IMR-90 (cell line): ENCODE measurements at regions not wholly inside any gene's neighbourhood (a gene's known extent, or its start where the extent isn't known, plus 50 kb on each side); places are given as distances from the start of the nearest gene placed in this dataset.

Source experiments
- ATAC-seq: fragments of 200-7000 bp; cut with Tn5 transposase; 2 replicates; pipeline ENCODE4 v1.9.1; 2020; ENCODE audit warnings: low read depth, mild to moderate bottlenecking, moderate library complexity
- BruUV-seq: library from RNA; stranded (reverse); fragments of 400-500 nt; replicated peaks from 2 replicates; lab custom pipeline; 2021; lab: Mats Ljungman, UMichigan
- CTCF ChIA-PET: fragments of 300-600 bp; formaldehyde crosslinking; extraction: SDS; loops from one replicate; lab custom pipeline; 2021; ENCODE audit warnings: antibody characterized with exemption; lab: Yijun Ruan, JAX
- POLR2A ChIA-PET: fragments of 300-600 bp; sonication (Branson Sonifier 250); formaldehyde crosslinking; loops from one replicate; lab custom pipeline; 2022; ENCODE audit warnings: antibody characterized with exemption; ENCODE audit not compliant: unreplicated experiment; lab: Charles Lee
- DNase-seq: peaks from one replicate; pipeline ENCODE4 v3.0.0; 2013
- H2AFZ ChIP-seq: replicated peaks from 2 replicates; pipeline ENCODE3; 2013; ENCODE audit warnings: low read length, mild to moderate bottlenecking; ENCODE audit not compliant: poor library complexity
- H2AK5ac ChIP-seq: 2 replicates; pipeline ENCODE4 v1.6.1; 2013; ENCODE audit warnings: low read depth, low read length, inconsistent platforms
- H2AK9ac ChIP-seq: replicated peaks from 2 replicates; pipeline ENCODE3; 2013; ENCODE audit warnings: mild to moderate bottlenecking, low read depth, low read length, moderate library complexity; ENCODE audit not compliant: poor library complexity
- H2BK120ac ChIP-seq: 2 replicates; pipeline ENCODE4 v1.6.1; 2013; ENCODE audit warnings: low read depth, low read length, inconsistent platforms
- H2BK15ac ChIP-seq: 3 replicates; pipeline ENCODE4 v1.6.1; 2013; ENCODE audit warnings: low read depth, low read length, inconsistent platforms
- H2BK20ac ChIP-seq: 2 replicates; pipeline ENCODE4 v1.6.1; 2013; ENCODE audit warnings: low read depth, mild to moderate bottlenecking, inconsistent platforms, low read length, moderate library complexity
- H2BK5ac ChIP-seq: 2 replicates; pipeline ENCODE4 v1.6.1; 2013; ENCODE audit warnings: mild to moderate bottlenecking, low read depth, low read length, inconsistent platforms; ENCODE audit not compliant: poor library complexity, severe bottlenecking
- H3K14ac ChIP-seq: replicated peaks from 2 replicates; pipeline ENCODE4 v1.6.1; 2013; ENCODE audit warnings: low read depth, low read length, inconsistent platforms
- H3K18ac ChIP-seq: 2 replicates; pipeline ENCODE4 v1.6.1; 2013; ENCODE audit warnings: low read depth, low read length, control low read depth
- H3K23ac ChIP-seq: 2 replicates; pipeline ENCODE4 v1.6.1; 2013; ENCODE audit warnings: low read depth, low read length, inconsistent platforms
- H3K27ac ChIP-seq: 2 replicates; pipeline ENCODE4 v1.5.1; 2013; ENCODE audit warnings: mild to moderate bottlenecking, control low read depth, low read length; ENCODE audit not compliant: insufficient read depth
- H3K27me3 ChIP-seq: 2 replicates; pipeline ENCODE4 v1.6.1; 2013; ENCODE audit warnings: low read length; ENCODE audit not compliant: control insufficient read depth, insufficient read depth
- H3K36me3 ChIP-seq: 2 replicates; pipeline ENCODE4 v1.6.1; 2013; ENCODE audit warnings: low read length, mixed read lengths; ENCODE audit not compliant: control insufficient read depth, insufficient read depth
- H3K4ac ChIP-seq: 2 replicates; pipeline ENCODE4 v1.6.1; 2013; ENCODE audit warnings: low read depth, low read length, inconsistent platforms
- H3K4me1 ChIP-seq: 2 replicates; pipeline ENCODE4 v1.6.1; 2013; ENCODE audit warnings: low read length, mixed read lengths; ENCODE audit not compliant: control insufficient read depth, insufficient read depth
- H3K4me2 ChIP-seq: 2 replicates; pipeline ENCODE4 v1.6.1; 2013; ENCODE audit warnings: low read depth, mild to moderate bottlenecking, control low read depth, low read length, moderate library complexity
- H3K4me3 ChIP-seq: 2 replicates; pipeline ENCODE4 v1.5.1; 2013; ENCODE audit warnings: low read depth, mild to moderate bottlenecking, control low read depth, low read length, moderate library complexity; ENCODE audit not compliant: insufficient read depth
- H3K56ac ChIP-seq: 2 replicates; pipeline ENCODE4 v1.6.1; 2013; ENCODE audit warnings: low read length, inconsistent platforms; ENCODE audit not compliant: insufficient read depth; ENCODE audit errors: extremely low read depth
- H3K79me1 ChIP-seq, 2 experiments: 2 replicates each; pipeline ENCODE4 v1.6.1; 2013; ENCODE audit warnings: low read length in 2 of 2, inconsistent platforms in 1 of 2, low read depth in 1 of 2
- H3K9ac ChIP-seq: 2 replicates; pipeline ENCODE4 v1.6.1; 2013; ENCODE audit warnings: low read depth, low read length, control low read depth
- H3K9me1 ChIP-seq: 2 replicates; pipeline ENCODE4 v1.6.1; 2013; ENCODE audit warnings: low read length, inconsistent platforms; ENCODE audit not compliant: insufficient read depth
- H3K9me3 ChIP-seq: 2 replicates; pipeline ENCODE4 v1.6.1; 2013; ENCODE audit warnings: low read length; ENCODE audit not compliant: control insufficient read depth, insufficient read depth
- H4K20me1 ChIP-seq: 2 replicates; pipeline ENCODE4 v1.6.1; 2013; ENCODE audit warnings: low read length, inconsistent platforms; ENCODE audit not compliant: insufficient read depth
- H4K5ac ChIP-seq: 2 replicates; pipeline ENCODE4 v1.6.1; 2013; ENCODE audit warnings: mild to moderate bottlenecking, low read depth, low read length, control low read depth
- H4K8ac ChIP-seq, 2 experiments: 2 replicates each; pipeline ENCODE4 v1.6.1; 2013; ENCODE audit warnings: low read depth in 2 of 2, low read length in 2 of 2, control low read depth in 1 of 2, inconsistent platforms in 1 of 2
- H4K91ac ChIP-seq: 2 replicates; pipeline ENCODE4 v1.6.1; 2013; ENCODE audit warnings: low read depth, low read length, inconsistent platforms; ENCODE audit not compliant: insufficient read depth
- BHLHE40 ChIP-seq: fragments of 150-350 bp; IDR thresholded peaks from 2 replicates; pipeline ENCODE4 v1.6.1; 2016; ENCODE audit warnings: mild to moderate bottlenecking, low read depth, low read length
- CEBPB ChIP-seq: IDR thresholded peaks from 2 replicates; pipeline ENCODE4 v1.6.1; 2012; ENCODE audit warnings: low read depth, low read length, improper control_type of control experiment
- CHD1 ChIP-seq: IDR thresholded peaks from 2 replicates; pipeline ENCODE4 v1.6.1; 2012; ENCODE audit warnings: low read depth, low read length, improper control_type of control experiment
- CTCF ChIP-seq: conservative IDR thresholded peaks from 2 replicates; pipeline ENCODE4 v1.5.1; 2012; ENCODE audit warnings: mild to moderate bottlenecking, low read depth, low read length, improper control_type of control experiment
- ELK1 ChIP-seq: fragments of 150-350 bp; IDR thresholded peaks from 2 replicates; pipeline ENCODE4 v1.6.1; 2016; ENCODE audit warnings: low read depth, mild to moderate bottlenecking, low read length, moderate library complexity, borderline replicate concordance
- FOS ChIP-seq: fragments of 150-350 bp; IDR thresholded peaks from 2 replicates; pipeline ENCODE4 v1.6.1; 2016; ENCODE audit warnings: low read depth, low read length
- MAFK ChIP-seq: IDR thresholded peaks from 2 replicates; pipeline ENCODE4 v1.6.1; 2012; ENCODE audit warnings: low read depth, low read length, improper control_type of control experiment
- MAZ ChIP-seq: IDR thresholded peaks from 2 replicates; pipeline ENCODE4 v1.6.1; 2012; ENCODE audit warnings: low read depth, mild to moderate bottlenecking, low read length, improper control_type of control experiment, moderate library complexity, borderline replicate concordance
- MXI1 ChIP-seq: IDR thresholded peaks from 2 replicates; pipeline ENCODE4 v1.6.1; 2012; ENCODE audit warnings: low read depth, mild to moderate bottlenecking, low read length, moderate library complexity, borderline replicate concordance
- NFE2L2 ChIP-seq: fragments of 150-350 bp; IDR thresholded peaks from 2 replicates; pipeline ENCODE4 v1.6.1; 2016; ENCODE audit warnings: low read depth, mild to moderate bottlenecking, low read length
- POLR2A ChIP-seq: IDR thresholded peaks from 2 replicates; pipeline ENCODE4 v1.6.1; 2012; ENCODE audit warnings: mild to moderate bottlenecking, low read depth, low read length
- RAD21 ChIP-seq: IDR thresholded peaks from 2 replicates; pipeline ENCODE4 v1.6.1; 2012; ENCODE audit warnings: low read length, improper control_type of control experiment
- RCOR1 ChIP-seq: IDR thresholded peaks from 2 replicates; pipeline ENCODE4 v1.6.1; 2012; ENCODE audit warnings: mild to moderate bottlenecking, low read length, improper control_type of control experiment; ENCODE audit not compliant: insufficient replicate concordance
- RFX5 ChIP-seq: IDR thresholded peaks from 2 replicates; pipeline ENCODE4 v1.8.0; 2012; ENCODE audit warnings: low read depth, mild to moderate bottlenecking, low read length, moderate library complexity
- SMC3 ChIP-seq: fragments of 150-350 bp; IDR thresholded peaks from 2 replicates; pipeline ENCODE4 v1.6.1; 2016; ENCODE audit warnings: low read depth, mild to moderate bottlenecking, antibody characterized with exemption, low read length, moderate library complexity
- USF2 ChIP-seq: fragments of 150-350 bp; IDR thresholded peaks from 2 replicates; pipeline ENCODE4 v1.6.1; 2017; ENCODE audit warnings: mild to moderate bottlenecking, antibody characterized with exemption, low read length, low read depth
- WGBS, 2 experiments: methylation state at CpG; one replicate each; pipeline versions ENCODE4 v1.1.5 to v1.1.7; 2013; ENCODE audit warnings: missing lambda C conversion rate in 2 of 2; ENCODE audit not compliant: insufficient read length in 1 of 2; ENCODE audit errors: extremely low coverage in 2 of 2; 5-methylcytosine and 5-hydroxymethylcytosine counted together
- dilution Hi-C: fragments of 300-500 bp; cut with HindIII; formaldehyde crosslinking; loops from one replicate; pipeline ENCODE4 v1.14.3; 2018; ENCODE audit warnings: low sequenced_read_pairs; ENCODE audit not compliant: unreplicated experiment
- in situ Hi-C: fragments of 300-500 bp; cut with MboI; formaldehyde crosslinking; loops from 3 replicates; pipeline ENCODE4 v1.14.3; 2019; ENCODE audit warnings: low sequenced_read_pairs, inconsistent platforms, mixed read lengths
- intact Hi-C: fragments of 100-400 bp; cut with micrococcal nuclease; formaldehyde crosslinking; loops from 2 replicates; pipeline ENCODE4 v1.10.0; 2022

- Histone ChIP-seq H3K18ac (no peak overlapping the region), H3K4me1 (no peaks in the 10 kb centered on the region), H4K91ac (no peak overlapping the region), H2AK9ac (no peak overlapping the region), H4K20me1 (no peaks in the 10 kb centered on the region), H3K4me3 (no peak overlapping the region), H3K4ac (no peak overlapping the region), H4K8ac (no peak overlapping the region), H3K27ac (no peak overlapping the region), H2BK120ac (no peak overlapping the region), H2AFZ (no peak overlapping the region), H3K23ac (no peak overlapping the region), H4K5ac (no peak overlapping the region), H2BK5ac (no peak overlapping the region), H3K9me1 (no peaks in the 10 kb centered on the region), H3K27me3 (no peaks in the 10 kb centered on the region), H2BK20ac (no peak overlapping the region), H3K79me1 (no peaks in the 10 kb centered on the region), H3K56ac (no peak overlapping the region), H2AK5ac (no peak overlapping the region), H2BK15ac (no peak overlapping the region), H3K14ac (no peak overlapping the region), H3K4me2 (no peak overlapping the region), H3K9ac (no peak overlapping the region), H3K9me3 (no peaks in the 10 kb centered on the region), H3K36me3 (no peaks in the 10 kb centered on the region)
- no peak for DNase-seq
- dilution Hi-C loops (no loop called here), in situ Hi-C loops (no loop called here), intact Hi-C loops (no loop called here)
- WGBS, 2 experiments, result 43% methylated on average over 2 of the region's 4 CpGs; no CpG with 5 or more reads in 1 of the 2 experiments
- POLR2A ChIA-PET, result no interaction called here
- BruUV-seq, result no TSS peak
- TF ChIP-seq RFX5 (no peak), BHLHE40 (no peak), POLR2A (no peak), MAZ (no peak), CEBPB (no peak), CTCF (no peak), CHD1 (no peak), SMC3 (no peak), USF2 (no peak), MXI1 (no peak), MAFK (no peak), FOS (no peak), RAD21 (no peak), RCOR1 (no peak), ELK1 (no peak), NFE2L2 (no peak)
- CTCF ChIA-PET, result no interaction called here
- no peak for ATAC-seq
These were observed 89.5 kb downstream of the LSM5 start for GRCh38 chr7:32400676-32401075.
